Right lobe of liver (tissue), 4 donors: ENCODE measurements at regions not wholly inside any gene's neighbourhood (a gene's known extent, or its start where the extent isn't known, plus 50 kb on each side); places are given as distances from the start of the nearest gene placed in this dataset.

Experiments
- CTCF ChIP-seq, 4 donors: fragments of 200-600 bp in 3 of 4; fragments of 450-650 bp in 1 of 4; IDR thresholded peaks; one replicate each; pipeline versions ENCODE4 v1.5.1 to v1.8.0; 2016 to 2022; ENCODE audit warnings: antibody characterized with exemption in 4 of 4, mild to moderate bottlenecking in 2 of 4
- POLR2A ChIP-seq: fragments of 450-650 bp; IDR thresholded peaks from one replicate; pipeline ENCODE4 v1.6.1; 2017; ENCODE audit warnings: antibody characterized with exemption, mild to moderate bottlenecking
- donor health status: DM: no; HTN: no; CAD: no.
- donor health status: DM: no; HTN: no; CAD: no.
- donor health status: DM: no; HTN: yes; CAD: no.

GRCh38 chr20:62581806-62582205, 60.5 kb upstream of the SLCO4A1 start:
- no peak for TF ChIP-seq CTCF (IDR thresholded peaks at IDR 0.05)
- TF ChIP-seq POLR2A = no peak
